GM18861 (cell line): ENCODE measurements at regions not wholly inside any gene's neighbourhood (a gene's known extent, or its start where the extent isn't known, plus 50 kb on each side); places are given as distances from the start of the nearest gene placed in this dataset.
"Not testable (repeated sequence)": the region's sequence is repeated elsewhere in the genome, so short reads cannot be mapped to it uniquely, and the experiment has no call there.

Experiments used
- ATAC-seq: cut with Tn5 transposase; IDR thresholded peaks from one replicate; pipeline ENCODE4 v1.9.1; 2021; ENCODE audit not compliant: unreplicated experiment

- no peak for ATAC-seq
Measured at GRCh38 chr4:155025762-155026457, 182.5 kb upstream of the NPY2R start.

- no peak for ATAC-seq
Measured at GRCh38 chr4:155026715-155027114, 181.7 kb upstream of the NPY2R start.

GRCh38 chr4:155032521-155033229 is 175.8 kb upstream of the NPY2R start:
- ATAC-seq, result peak; percentile 78

DNA sequence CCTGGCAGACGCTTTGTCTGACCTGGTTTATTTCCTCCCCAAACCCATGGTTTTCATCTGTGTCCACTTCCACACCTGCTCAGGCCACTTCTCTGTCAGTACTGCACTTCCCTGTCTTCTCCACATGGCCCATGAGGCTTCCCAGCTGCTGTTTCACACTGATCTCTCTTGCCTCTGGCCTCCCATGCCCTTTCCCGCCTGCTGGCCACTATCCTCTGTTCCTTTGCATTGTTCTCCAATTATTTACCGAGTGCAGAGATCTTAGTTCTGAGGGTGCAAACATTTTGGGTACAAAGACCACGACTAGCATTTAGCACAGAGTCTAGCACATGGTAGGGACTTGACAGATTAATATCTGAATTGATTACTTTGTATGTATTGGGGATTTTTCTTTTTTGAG is 174.8 kb upstream of the NPY2R start:
- ATAC-seq, result no peak

GRCh38 chr4:155037031-155037430 is 171.4 kb upstream of the NPY2R start:
- no peak for ATAC-seq

DNA sequence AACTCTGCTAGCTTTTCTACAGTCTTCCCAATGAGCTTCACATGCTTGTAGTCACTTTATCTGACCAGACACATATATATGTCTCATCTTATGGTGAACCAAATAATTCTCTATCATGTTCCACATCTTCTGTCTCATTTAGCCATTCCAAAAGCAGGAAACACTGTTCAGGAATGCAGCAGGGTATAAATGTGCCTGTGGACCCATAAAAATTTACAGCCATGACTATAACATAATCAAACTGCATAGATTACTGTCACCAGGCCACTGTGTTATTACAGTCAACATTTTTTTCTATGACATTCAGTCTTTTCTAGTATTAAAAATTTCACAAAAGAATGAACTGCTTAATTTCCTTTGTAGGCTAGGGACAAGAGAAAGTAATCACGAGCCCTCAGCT is 170.0 kb upstream of the NPY2R start:
- no peak for ATAC-seq

DNA sequence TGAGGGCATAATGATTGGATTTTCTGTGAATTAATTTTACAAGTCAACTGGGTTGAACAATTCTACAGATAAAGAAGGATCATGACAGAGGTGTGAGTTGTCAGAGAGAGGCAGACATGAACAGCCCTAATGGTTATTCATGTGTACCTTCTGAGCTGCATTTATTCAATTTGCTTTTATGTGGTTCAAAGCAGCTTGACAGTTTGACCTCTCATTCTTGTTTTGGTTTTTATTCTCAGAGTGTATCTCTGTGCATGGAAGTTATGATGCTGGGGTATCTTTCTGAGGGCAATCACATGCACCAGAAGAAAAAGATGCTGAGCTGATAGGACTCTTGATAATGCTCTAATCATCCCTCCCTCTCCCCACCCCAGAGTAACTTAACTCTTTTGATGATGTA is 169.3 kb upstream of the NPY2R start:
- no peak for ATAC-seq

DNA sequence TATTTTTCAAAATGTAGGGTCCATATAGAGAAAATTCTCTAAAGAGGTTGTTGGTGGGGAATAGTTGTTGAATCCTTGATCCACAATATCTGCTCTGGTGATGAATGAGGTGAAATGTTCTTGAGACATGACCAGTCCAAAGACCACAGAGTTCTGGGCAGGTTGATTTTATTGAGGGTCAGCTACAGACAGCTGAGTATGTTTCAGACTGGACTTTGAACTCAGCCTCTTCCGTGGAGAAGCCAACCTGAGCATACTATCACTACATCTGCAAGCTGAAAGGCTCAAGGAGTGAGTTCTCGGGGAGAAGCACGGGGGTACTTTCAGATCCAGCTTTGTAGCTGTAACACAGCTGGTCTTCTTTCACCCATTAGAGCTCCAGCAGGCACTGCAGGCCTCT is 168.4 kb upstream of the NPY2R start:
- ATAC-seq, result no peak

- ATAC-seq, result no peak
Measured at GRCh38 chr4:155042014-155042413, 166.4 kb upstream of the NPY2R start.

- not testable (repeated sequence) for ATAC-seq
Measured at GRCh38 chr4:155044251-155044650, 164.2 kb upstream of the NPY2R start.

GRCh38 chr4:155047755-155048154 is 160.7 kb upstream of the NPY2R start:
- ATAC-seq, result no peak

- ATAC-seq, result not testable (repeated sequence)
Measured at GRCh38 chr4:155054042-155054441, 154.4 kb upstream of the NPY2R start.

GRCh38 chr4:155060419-155060818 is 148.0 kb upstream of the NPY2R start:
- ATAC-seq, result no peak

- no peak for ATAC-seq
Measured at GRCh38 chr4:155060873-155061272, 147.6 kb upstream of the NPY2R start.

- ATAC-seq, result no peak
Measured at GRCh38 chr4:155062948-155063347, 145.5 kb upstream of the NPY2R start.

GRCh38 chr4:155064934-155065333 is 143.5 kb upstream of the NPY2R start:
- not testable (repeated sequence) for ATAC-seq

- no peak for ATAC-seq
Measured at GRCh38 chr4:155066871-155067270, 141.6 kb upstream of the NPY2R start.

DNA sequence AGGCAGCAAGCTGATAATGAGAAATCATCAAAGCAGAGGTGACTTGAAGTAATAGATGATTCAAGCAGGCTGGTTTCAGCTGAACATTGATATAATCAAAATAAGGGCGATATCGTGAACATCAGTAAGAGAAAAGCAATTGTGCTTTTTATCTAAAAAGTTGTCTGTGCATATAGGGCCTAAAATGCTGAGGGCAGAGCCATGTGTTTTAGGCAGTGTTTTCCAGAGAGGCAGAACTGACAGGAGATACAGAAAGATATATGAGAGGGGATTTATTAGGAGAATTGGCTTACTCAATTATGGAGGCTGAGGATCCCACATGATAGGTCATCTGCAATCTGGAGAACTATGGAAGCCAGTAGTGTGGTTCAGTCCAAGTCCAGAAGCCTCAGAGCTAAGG is 136.5 kb upstream of the NPY2R start:
- ATAC-seq, result no peak

DNA sequence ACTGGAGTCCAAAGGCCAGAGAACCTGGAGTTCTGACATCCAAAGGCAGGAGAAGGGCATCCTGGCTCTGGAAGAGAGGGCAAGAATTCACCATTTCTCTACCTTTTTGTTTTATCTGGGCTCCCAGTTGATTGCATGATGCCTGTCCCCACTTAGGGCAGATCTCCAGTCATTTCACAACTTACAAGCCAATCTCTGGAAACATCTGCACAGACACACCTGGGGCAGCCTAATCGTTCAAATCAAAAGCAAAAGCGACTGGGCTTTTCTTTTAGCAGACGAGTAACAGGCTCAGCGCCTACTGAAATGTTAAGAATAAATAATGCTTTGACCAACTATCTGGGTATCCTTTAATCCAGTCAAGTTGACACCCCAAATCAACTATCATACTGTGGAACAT is 136.0 kb upstream of the NPY2R start:
- ATAC-seq, result no peak

DNA sequence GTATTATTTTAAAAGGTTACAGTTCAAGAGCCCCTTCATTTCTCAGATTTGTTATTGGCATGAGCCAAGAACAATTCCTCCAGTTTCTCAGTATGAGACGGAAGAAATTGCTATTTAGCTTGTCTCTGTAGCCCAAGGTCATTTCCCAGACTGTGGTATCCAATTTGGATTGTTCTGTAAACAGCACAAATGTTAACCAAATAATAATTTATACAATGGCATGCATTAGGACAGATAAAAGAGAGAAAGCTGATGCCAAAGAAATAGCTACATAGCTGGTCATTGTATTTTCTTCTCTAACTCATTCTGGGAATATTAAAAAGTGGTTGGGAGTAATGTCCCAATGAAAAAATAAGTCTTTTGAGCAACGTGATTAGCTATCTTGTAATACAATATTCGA is 134.6 kb upstream of the NPY2R start:
- ATAC-seq, result no peak

GRCh38 chr4:155076256-155076785 is 132.1 kb upstream of the NPY2R start:
- ATAC-seq, result no peak

- no peak for ATAC-seq
Measured at GRCh38 chr4:155077452-155078229, 130.8 kb upstream of the NPY2R start.
